ENCODE measurements at regions not wholly inside any gene's neighbourhood (a gene's known extent, or its start where the extent isn't known, plus 50 kb on each side); places are given as distances from the start of the nearest gene placed in this dataset.

DNA sequence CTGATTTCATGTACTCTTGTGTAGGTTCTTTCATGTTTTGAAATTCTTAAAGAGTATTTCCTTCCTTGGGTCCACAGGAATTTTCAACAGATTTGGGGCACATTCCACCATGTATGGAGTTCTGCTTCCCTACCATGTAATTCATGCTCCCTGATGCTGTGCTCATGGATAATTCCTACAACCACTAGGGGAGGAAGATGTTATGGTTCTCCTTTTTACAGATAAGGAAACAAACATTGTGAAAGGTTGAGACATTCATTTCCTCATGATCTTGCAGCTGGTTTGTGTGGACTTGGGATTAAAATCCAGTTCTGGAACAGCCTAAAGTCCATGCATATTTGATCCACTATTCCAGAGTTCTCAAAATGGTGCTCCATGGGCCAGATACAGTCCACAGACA lies 174.9 kb upstream of the FRMD4B start:
- POLR2A ChIA-PET: no interaction called here
- Histone ChIP-seq H3K27me3 (ENCODE audit: insufficient read depth, low read length, poor library complexity, severe bottlenecking) (no peaks in the 10 kb centered on the region), H3K4me3 (ENCODE audit: low read length) (no peak overlapping the region), H3K36me3 (ENCODE audit: insufficient read depth, low read length) (no peaks in the 10 kb centered on the region), H3K9me3 (ENCODE audit: low read length) (no peaks in the 10 kb centered on the region), H3K4me1 (ENCODE audit: insufficient read depth, low read length) (no peaks in the 10 kb centered on the region), H3K27ac (ENCODE audit: low read depth, low read length) (no peak overlapping the region)
- H3K27me3 Mint-ChIP-seq: peaks cover 0 to 4% of the 10 kb centered on the region in 2 donors
- CTCF ChIA-PET: no interaction called here
- no peak overlapping the region for H3K27ac Mint-ChIP-seq
- peaks cover 0 to 3% (median 2%) of the 10 kb centered on the region in 5 donors for H3K9me3 Mint-ChIP-seq
- DNase-seq: no peak
- H3K36me3 Mint-ChIP-seq: no peaks in the 10 kb centered on the region
- no peak overlapping the region for H3K4me3 Mint-ChIP-seq
- H3K4me1 Mint-ChIP-seq: no peaks in the 10 kb centered on the region

DNA sequence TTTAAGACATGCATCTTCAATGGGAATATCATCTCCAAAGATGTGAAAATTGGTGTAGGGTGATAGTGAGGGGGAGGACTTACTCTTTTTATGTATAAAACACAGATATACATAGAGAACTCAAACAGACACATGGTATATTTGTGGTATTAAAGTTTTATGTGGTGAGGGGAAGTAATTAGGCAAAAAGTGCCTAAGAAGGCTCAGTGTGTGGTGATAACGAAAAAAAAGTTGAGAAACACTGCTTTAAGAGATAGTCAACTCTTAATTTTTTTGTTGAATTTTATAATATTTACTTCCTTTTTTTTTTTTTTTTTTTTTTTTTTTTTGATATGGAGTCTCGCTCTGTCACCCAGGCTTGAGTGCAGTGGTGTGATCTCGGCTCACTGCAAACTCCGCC lies 174.2 kb upstream of the FRMD4B start:
- no peaks in the 10 kb centered on the region for H3K36me3 Mint-ChIP-seq
- peaks cover 0 to 4% of the 10 kb centered on the region in 2 donors for H3K27me3 Mint-ChIP-seq
- peaks cover 0 to 3% (median 2%) of the 10 kb centered on the region in 5 donors for H3K9me3 Mint-ChIP-seq
- H3K27me3 ChIP-seq (ENCODE audit: insufficient read depth, low read length, poor library complexity, severe bottlenecking): no peaks in the 10 kb centered on the region
- no peak overlapping the region for H3K27ac Mint-ChIP-seq
- no peak overlapping the region for H3K4me3 Mint-ChIP-seq
- ChIA-PET CTCF (no interaction called here), POLR2A (no interaction called here)
- no peaks in the 10 kb centered on the region for H3K4me1 ChIP-seq (ENCODE audit: insufficient read depth, low read length)
- no peaks in the 10 kb centered on the region for H3K36me3 ChIP-seq (ENCODE audit: insufficient read depth, low read length)
- no peaks in the 10 kb centered on the region for H3K4me1 Mint-ChIP-seq
- DNase-seq: no peak
- no peaks in the 10 kb centered on the region for H3K9me3 ChIP-seq (ENCODE audit: low read length)
- H3K4me3 ChIP-seq (ENCODE audit: low read length): no peak overlapping the region
- no peak overlapping the region for H3K27ac ChIP-seq (ENCODE audit: low read depth, low read length)

DNA sequence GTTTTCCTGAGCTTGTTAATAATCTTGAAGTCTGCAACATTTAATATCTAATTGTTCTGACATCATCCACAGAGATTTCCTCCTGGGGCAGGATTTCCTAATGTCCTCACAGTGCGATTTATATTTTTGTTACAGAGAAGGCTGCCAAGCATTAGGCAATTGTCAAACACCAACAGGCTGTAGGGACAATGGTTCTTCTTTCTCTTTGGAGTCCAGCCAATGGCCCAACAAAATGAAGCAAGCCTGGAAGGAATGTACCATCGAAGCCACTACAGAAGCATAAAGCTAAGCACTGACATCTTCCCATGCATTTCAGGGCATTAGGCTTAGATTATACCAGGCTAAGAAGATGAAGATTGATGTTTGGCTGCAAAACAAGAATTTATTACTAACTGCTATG lies 173.0 kb upstream of the FRMD4B start:
- Histone ChIP-seq H3K9me3 (ENCODE audit: low read length) (no peaks in the 10 kb centered on the region), H3K4me1 (ENCODE audit: insufficient read depth, low read length) (no peaks in the 10 kb centered on the region), H3K36me3 (ENCODE audit: insufficient read depth, low read length) (no peaks in the 10 kb centered on the region), H3K27me3 (ENCODE audit: insufficient read depth, low read length, poor library complexity, severe bottlenecking) (no peaks in the 10 kb centered on the region), H3K27ac (ENCODE audit: low read depth, low read length) (no peak overlapping the region), H3K4me3 (ENCODE audit: low read length) (no peak overlapping the region)
- CTCF ChIA-PET: no interaction called here
- DNase-seq: no peak
- Mint-ChIP-seq H3K27ac (no peak overlapping the region), H3K9me3 (peaks cover 0 to 3% (median 2%) of the 10 kb centered on the region in 5 donors), H3K4me3 (no peak overlapping the region), H3K4me1 (no peaks in the 10 kb centered on the region), H3K27me3 (peaks cover 0 to 4% of the 10 kb centered on the region in 2 donors), H3K36me3 (no peaks in the 10 kb centered on the region)
- POLR2A ChIA-PET: no interaction called here

DNA sequence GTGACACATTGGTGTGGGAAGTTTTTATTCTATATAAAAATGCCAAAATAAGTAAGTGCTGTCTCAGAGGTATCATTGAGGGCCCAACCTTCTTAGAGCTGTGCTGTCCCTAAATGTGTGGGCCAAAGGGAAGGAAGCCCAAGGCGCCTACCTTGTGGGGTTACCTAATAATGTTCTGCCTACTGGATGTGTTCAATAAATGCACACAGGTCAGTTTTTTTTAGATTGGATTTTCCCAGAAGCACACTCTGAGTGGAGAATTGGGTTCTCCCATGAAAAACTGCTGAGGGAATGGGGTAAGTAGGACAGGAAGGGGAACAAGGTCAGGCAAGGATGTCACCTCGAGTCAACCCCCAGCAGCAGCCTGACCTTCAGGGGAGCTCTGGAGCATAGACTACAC lies 168.7 kb upstream of the FRMD4B start:
- CTCF ChIA-PET: no interaction called here
- Mint-ChIP-seq H3K27me3 (peaks cover 0 to 4% of the 10 kb centered on the region in 2 donors), H3K4me3 (no peak overlapping the region), H3K9me3 (peaks cover 0 to 3% (median 0%) of the 10 kb centered on the region in 5 donors), H3K36me3 (no peaks in the 10 kb centered on the region), H3K4me1 (no peaks in the 10 kb centered on the region), H3K27ac (no peak overlapping the region)
- Histone ChIP-seq H3K27me3 (ENCODE audit: insufficient read depth, low read length, poor library complexity, severe bottlenecking) (no peaks in the 10 kb centered on the region), H3K4me1 (ENCODE audit: insufficient read depth, low read length) (no peaks in the 10 kb centered on the region), H3K9me3 (ENCODE audit: low read length) (no peaks in the 10 kb centered on the region), H3K36me3 (ENCODE audit: insufficient read depth, low read length) (no peaks in the 10 kb centered on the region), H3K27ac (ENCODE audit: low read depth, low read length) (no peak overlapping the region), H3K4me3 (ENCODE audit: low read length) (no peak overlapping the region)
- POLR2A ChIA-PET: no interaction called here
- DNase-seq: no peak

DNA sequence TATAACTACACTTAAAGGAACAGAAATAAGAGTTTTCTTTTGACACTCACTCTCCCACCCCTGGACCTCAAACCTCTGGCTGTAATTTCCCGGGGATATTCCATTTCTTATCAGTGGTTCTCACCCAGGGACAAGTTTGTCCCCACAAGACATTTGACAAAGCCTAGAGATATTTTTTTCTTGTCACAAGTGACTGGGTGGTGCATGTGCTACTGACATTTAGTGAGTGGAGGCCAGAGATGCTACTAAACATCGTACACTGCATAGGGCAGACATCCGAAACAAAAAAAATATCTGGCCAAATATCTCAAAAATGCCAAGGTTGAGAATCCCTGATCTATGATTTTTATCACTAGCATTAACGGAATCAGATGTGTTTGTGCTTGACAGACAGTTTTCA lies 168.0 kb upstream of the FRMD4B start:
- no peaks in the 10 kb centered on the region for H3K4me1 Mint-ChIP-seq
- peaks cover 0 to 2% of the 10 kb centered on the region in 2 donors for H3K27me3 Mint-ChIP-seq
- DNase-seq: no peak
- no peak overlapping the region for H3K27ac Mint-ChIP-seq
- ChIA-PET CTCF (no interaction called here), POLR2A (no interaction called here)
- no peaks in the 10 kb centered on the region for H3K36me3 Mint-ChIP-seq
- no peaks in the 10 kb centered on the region for H3K36me3 ChIP-seq (ENCODE audit: insufficient read depth, low read length)
- H3K4me1 ChIP-seq (ENCODE audit: insufficient read depth, low read length): no peaks in the 10 kb centered on the region
- H3K9me3 Mint-ChIP-seq: peaks cover 0 to 3% (median 0%) of the 10 kb centered on the region in 5 donors
- H3K4me3 Mint-ChIP-seq: no peak overlapping the region
- no peak overlapping the region for H3K4me3 ChIP-seq (ENCODE audit: low read length)
- H3K27ac ChIP-seq (ENCODE audit: low read depth, low read length): no peak overlapping the region
- H3K9me3 ChIP-seq (ENCODE audit: low read length): no peaks in the 10 kb centered on the region
- no peaks in the 10 kb centered on the region for H3K27me3 ChIP-seq (ENCODE audit: insufficient read depth, low read length, poor library complexity, severe bottlenecking)

DNA sequence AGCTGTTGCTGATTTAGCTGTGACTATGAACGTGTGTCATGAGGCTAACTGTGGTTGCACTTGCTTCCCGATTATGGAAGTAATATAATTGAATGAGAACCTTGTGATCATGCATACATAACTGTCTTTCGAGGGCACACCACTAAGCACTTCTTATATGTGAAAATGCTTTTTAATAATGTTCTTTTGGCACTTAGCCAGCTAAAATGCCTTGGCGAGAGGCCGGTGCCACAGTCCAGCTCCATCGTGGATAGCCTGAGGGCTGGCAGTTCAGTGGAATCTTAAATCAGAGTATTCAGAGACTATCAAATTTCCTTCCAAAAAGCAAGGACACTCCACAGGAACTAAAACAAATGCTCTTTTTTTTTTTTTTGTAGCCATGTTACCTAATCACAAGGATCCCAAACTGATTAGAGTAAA lies 161.6 kb upstream of the FRMD4B start:
- H3K9me3 Mint-ChIP-seq: no peaks in the 10 kb centered on the region
- peaks cover 0 to 15% of the 10 kb centered on the region in 2 donors for H3K27me3 Mint-ChIP-seq
- Histone ChIP-seq H3K27me3 (ENCODE audit: insufficient read depth, low read length, poor library complexity, severe bottlenecking) (no peaks in the 10 kb centered on the region), H3K9me3 (ENCODE audit: low read length) (no peaks in the 10 kb centered on the region), H3K36me3 (ENCODE audit: insufficient read depth, low read length) (no peaks in the 10 kb centered on the region), H3K4me1 (ENCODE audit: insufficient read depth, low read length) (no peaks in the 10 kb centered on the region), H3K4me3 (ENCODE audit: low read length) (no peak overlapping the region), H3K27ac (ENCODE audit: low read depth, low read length) (no peak overlapping the region)
- no peaks in the 10 kb centered on the region for H3K4me1 Mint-ChIP-seq
- H3K27ac Mint-ChIP-seq: no peak overlapping the region
- ChIA-PET POLR2A (no interaction called here), CTCF (no interaction called here)
- DNase-seq: no peak
- H3K36me3 Mint-ChIP-seq: no peaks in the 10 kb centered on the region
- H3K4me3 Mint-ChIP-seq: no peak overlapping the region

DNA sequence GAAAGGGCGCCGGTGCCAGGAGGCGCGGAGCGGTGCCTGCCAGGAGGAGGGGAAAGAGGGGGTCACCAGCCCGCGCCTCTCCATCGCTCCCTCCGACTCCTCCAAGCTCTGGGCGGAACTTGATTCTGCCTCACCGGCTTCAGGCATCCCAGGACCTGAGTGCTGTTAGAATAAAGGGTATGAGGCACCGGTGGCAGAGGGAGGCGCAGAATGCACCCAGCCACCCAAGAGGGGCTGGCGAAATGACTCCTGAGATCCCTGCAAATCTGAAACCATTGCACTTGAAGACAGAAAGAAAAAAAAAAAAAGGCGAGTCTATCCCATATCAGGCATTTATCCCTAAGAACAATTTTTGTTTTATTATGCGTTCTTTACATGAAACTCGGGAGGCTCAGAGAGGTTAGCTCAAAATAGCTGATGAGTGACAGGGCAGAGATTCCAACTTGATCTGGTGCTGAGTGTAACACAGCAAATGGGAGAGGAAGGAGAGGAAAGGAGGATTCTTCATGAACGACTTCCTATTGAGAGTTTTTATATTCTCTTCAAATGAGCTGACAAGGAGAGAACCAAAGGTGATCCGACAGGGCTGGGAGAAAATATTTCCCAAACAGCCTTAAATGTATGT lies 157.0 kb upstream of the FRMD4B start:
- no peak for DNase-seq
- Mint-ChIP-seq H3K27me3 (peaks cover 7 to 31% of the 10 kb centered on the region in 2 donors), H3K4me3 (no peak overlapping the region), H3K27ac (no peak overlapping the region), H3K9me3 (peaks cover 0 to 4% (median 0%) of the 10 kb centered on the region in 5 donors), H3K4me1 (peaks cover 3 to 8% (median 4%) of the 10 kb centered on the region in 3 donors), H3K36me3 (no peaks in the 10 kb centered on the region)
- no peaks in the 10 kb centered on the region for H3K4me1 ChIP-seq (ENCODE audit: insufficient read depth, low read length)
- no peaks in the 10 kb centered on the region for H3K36me3 ChIP-seq (ENCODE audit: insufficient read depth, low read length)
- H3K27me3 ChIP-seq (ENCODE audit: insufficient read depth, low read length, poor library complexity, severe bottlenecking): no peaks in the 10 kb centered on the region
- ChIA-PET CTCF (no interaction called here), POLR2A (no interaction called here)
- H3K27ac ChIP-seq (ENCODE audit: low read depth, low read length): no peak overlapping the region
- no peaks in the 10 kb centered on the region for H3K9me3 ChIP-seq (ENCODE audit: low read length)
- no peak overlapping the region for H3K4me3 ChIP-seq (ENCODE audit: low read length)

DNA sequence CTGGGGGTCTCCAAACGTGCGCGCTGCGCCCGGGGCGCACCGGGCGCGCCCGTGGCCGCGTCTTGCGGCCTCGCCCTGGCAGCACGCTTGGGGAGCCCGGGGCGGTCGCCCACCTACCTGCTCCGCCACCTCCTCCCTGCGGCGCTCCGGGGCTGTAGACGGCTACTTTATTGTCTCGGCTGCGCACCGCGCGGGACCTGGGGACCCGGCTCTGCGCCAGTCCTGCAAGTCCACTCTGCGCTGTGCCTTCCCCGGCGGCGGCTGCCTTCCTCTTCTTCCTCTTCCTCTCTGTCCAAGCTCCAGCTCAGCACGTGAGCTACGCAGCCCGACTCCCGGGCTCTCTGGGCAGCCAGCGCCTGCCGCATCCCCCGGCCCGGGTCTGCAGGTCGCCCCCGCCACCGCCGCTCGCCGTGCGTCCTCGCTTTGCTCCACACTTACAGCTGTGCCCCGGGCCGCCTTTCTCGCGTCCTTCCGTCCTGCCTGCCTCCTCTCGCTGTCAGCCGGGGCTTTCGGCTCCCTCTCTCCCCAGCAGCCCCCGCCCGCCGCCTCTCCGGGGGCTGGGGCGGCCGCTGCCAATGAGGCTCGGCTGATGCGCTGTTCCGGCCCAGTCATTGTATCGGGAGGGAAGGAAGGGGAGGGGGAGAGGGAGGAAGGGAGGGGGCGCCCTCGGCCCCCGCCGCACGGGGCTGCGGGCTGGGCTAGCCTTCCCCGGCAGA lies 156.4 kb upstream of the FRMD4B start:
- Mint-ChIP-seq H3K4me1 (peaks cover 3 to 8% (median 4%) of the 10 kb centered on the region in 3 donors), H3K27me3 (peaks cover 7 to 31% of the 10 kb centered on the region in 2 donors), H3K4me3 (no peak overlapping the region), H3K36me3 (no peaks in the 10 kb centered on the region), H3K9me3 (peaks cover 0 to 4% (median 0%) of the 10 kb centered on the region in 5 donors), H3K27ac (no peak overlapping the region)
- POLR2A ChIA-PET: no interaction called here
- no peak overlapping the region for H3K27ac ChIP-seq (ENCODE audit: low read depth, low read length)
- H3K27me3 ChIP-seq (ENCODE audit: insufficient read depth, low read length, poor library complexity, severe bottlenecking): no peaks in the 10 kb centered on the region
- no peak overlapping the region for H3K4me3 ChIP-seq (ENCODE audit: low read length)
- H3K4me1 ChIP-seq (ENCODE audit: insufficient read depth, low read length): no peaks in the 10 kb centered on the region
- no peaks in the 10 kb centered on the region for H3K36me3 ChIP-seq (ENCODE audit: insufficient read depth, low read length)
- H3K9me3 ChIP-seq (ENCODE audit: low read length): no peaks in the 10 kb centered on the region
- DNase-seq: no peak
- CTCF ChIA-PET: no interaction called here

All from CD8-positive, alpha-beta memory T cell (primary cell).